A673 (cell line): ENCODE measurements at regions not wholly inside any gene's neighbourhood (a gene's known extent, or its start where the extent isn't known, plus 50 kb on each side); places are given as distances from the start of the nearest gene placed in this dataset.

Source experiments
- BruUV-seq: library from RNA; stranded (reverse); fragments of 400-500 nt; replicated peaks from 2 replicates; lab custom pipeline; 2021; lab: Mats Ljungman, UMichigan
- CTCF ChIA-PET: fragments of 300-600 bp; sonication (Branson Sonifier 250); formaldehyde crosslinking; loops from one replicate; lab custom pipeline; 2022; ENCODE audit warnings: antibody characterized with exemption; lab: Charles Lee
- POLR2A ChIA-PET: fragments of 300-600 bp; sonication (Branson Sonifier 250); formaldehyde crosslinking; loops from one replicate; lab custom pipeline; 2022; ENCODE audit warnings: antibody characterized with exemption; ENCODE audit not compliant: low non-redundant PET; lab: Charles Lee
- DNase-seq: peaks from one replicate; pipeline ENCODE4 v3.0.0-alpha.2; 2015; ENCODE audit warnings: low spot score
- H3K27ac ChIP-seq: fragments of 200-600 bp; sonication (generic); 2 replicates; pipeline ENCODE4 v1.5.1; 2016; ENCODE audit warnings: mixed run types, low read depth, mild to moderate bottlenecking, mixed read lengths, antibody characterized with exemption, low read length; ENCODE audit not compliant: poor library complexity, severe bottlenecking
- H3K27me3 ChIP-seq: fragments of 200-600 bp; sonication (generic); replicated peaks from 2 replicates; pipeline ENCODE4 v1.6.1; 2017; ENCODE audit warnings: mixed run types, low read depth, mild to moderate bottlenecking, mixed read lengths, antibody characterized with exemption, low read length; ENCODE audit not compliant: insufficient read depth, poor library complexity
- H3K36me3 ChIP-seq: fragments of 200-600 bp; sonication (generic); 2 replicates; pipeline ENCODE4 v1.6.1; 2016; ENCODE audit warnings: mixed run types, mild to moderate bottlenecking, mixed read lengths, antibody characterized with exemption, low read length; ENCODE audit not compliant: insufficient read depth, poor library complexity, severe bottlenecking
- H3K4me1 ChIP-seq: fragments of 200-600 bp; sonication (generic); 2 replicates; pipeline ENCODE4 v1.6.1; 2017; ENCODE audit warnings: mixed run types, mild to moderate bottlenecking, mixed read lengths, antibody characterized with exemption, low read length; ENCODE audit not compliant: insufficient read depth, poor library complexity, severe bottlenecking
- H3K4me3 ChIP-seq: fragments of 200-600 bp; sonication (generic); 2 replicates; pipeline ENCODE4 v1.5.1; 2016; ENCODE audit warnings: low read depth, mixed run types, mild to moderate bottlenecking, mixed read lengths, low read length; ENCODE audit not compliant: poor library complexity, severe bottlenecking
- H3K9me3 ChIP-seq: fragments of 200-600 bp; sonication (generic); 2 replicates; pipeline ENCODE4 v1.6.1; 2016; ENCODE audit warnings: mixed run types, low read depth, mild to moderate bottlenecking, mixed read lengths, antibody characterized with exemption, low read length; ENCODE audit not compliant: poor library complexity, severe bottlenecking
- CTCF ChIP-seq: fragments of 300-800, 200-600 bp; sonication (generic); conservative IDR thresholded peaks from 2 replicates; pipeline ENCODE4 v1.5.1; 2017; ENCODE audit warnings: low read depth, mild to moderate bottlenecking, antibody characterized with exemption, low read length, moderate library complexity, mixed read lengths
- EZH2 ChIP-seq: fragments of 200-600 bp; sonication (generic); IDR thresholded peaks from 2 replicates; pipeline ENCODE4 v1.6.1; 2017; ENCODE audit warnings: borderline replicate concordance, low read depth, mild to moderate bottlenecking, mixed read lengths, antibody characterized with exemption, low read length; ENCODE audit not compliant: poor library complexity, severe bottlenecking
- intact Hi-C: fragments of 100-400 bp; cut with micrococcal nuclease; formaldehyde crosslinking; loops from one replicate; pipeline ENCODE4 v1.10.0; 2022; ENCODE audit not compliant: unreplicated experiment

- POLR2A ChIA-PET: interaction anchor here (0.6 kb wide), 1 partner anchor 258 kb away, joined by 4 read pairs; no protein-coding TSS in a partner anchor
- Histone ChIP-seq H3K4me1 (no peaks in the 10 kb centered on the region), H3K9me3 (no peaks in the 10 kb centered on the region), H3K27me3 (peaks cover 6% of the 10 kb centered on the region), H3K36me3 (no peaks in the 10 kb centered on the region), H3K4me3 (no peak overlapping the region), H3K27ac (no peak overlapping the region)
- CTCF ChIA-PET: no interaction called here
- no TSS peak for BruUV-seq
- intact Hi-C loops: no loop called here
- TF ChIP-seq EZH2: no peak
- TF ChIP-seq CTCF: no peak
- DNase-seq: no peak
These were observed 126.2 kb downstream of the TMEM18 start for GRCh38 chr2:550860-551567.

- Histone ChIP-seq H3K4me1 (no peaks in the 10 kb centered on the region), H3K4me3 (no peak overlapping the region), H3K36me3 (no peaks in the 10 kb centered on the region), H3K27me3 (peaks cover 6% of the 10 kb centered on the region), H3K9me3 (no peaks in the 10 kb centered on the region), H3K27ac (no peak overlapping the region)
- TF ChIP-seq CTCF (no peak), EZH2 (no peak)
- DNase-seq: no peak
- ChIA-PET CTCF (no interaction called here), POLR2A (no interaction called here)
- BruUV-seq: no TSS peak
- intact Hi-C loops: no loop called here
These were observed 131.2 kb downstream of the TMEM18 start for GRCh38 chr2:545711-546650.

GRCh38 chr2:545228-545627 lies 132.0 kb downstream of the TMEM18 start:
- Histone ChIP-seq H3K4me3 (no peak overlapping the region), H3K9me3 (no peaks in the 10 kb centered on the region), H3K27ac (no peak overlapping the region), H3K4me1 (no peaks in the 10 kb centered on the region), H3K27me3 (peaks cover 6% of the 10 kb centered on the region), H3K36me3 (no peaks in the 10 kb centered on the region)
- POLR2A ChIA-PET: no interaction called here
- DNase-seq: no peak
- CTCF ChIA-PET: no interaction called here
- BruUV-seq: no TSS peak
- TF ChIP-seq CTCF (no peak), EZH2 (no peak)
- intact Hi-C loops: no loop called here
